Fibroblast of lung (primary cell): ENCODE measurements at regions not wholly inside any gene's neighbourhood (a gene's known extent, or its start where the extent isn't known, plus 50 kb on each side); places are given as distances from the start of the nearest gene placed in this dataset.

Source experiments
- EZH2 ChIP-seq: IDR thresholded peaks from 2 replicates; pipeline ENCODE4 v1.5.1; 2012; ENCODE audit warnings: low read length, control low read depth, mild to moderate bottlenecking; ENCODE audit errors: missing control alignments
- TF ChIP-seq, protein P1 (sequence below), 2 donors: IDR thresholded peaks in 1 of 2; conservative IDR thresholded peaks in 1 of 2; 1 replicate in 1 of 2; 2 replicates in 1 of 2; pipeline ENCODE4 v1.5.1; 2011 to 2012; ENCODE audit warnings: low read length in 2 of 2, control low read depth in 1 of 2, inconsistent platforms in 1 of 2, low read depth in 1 of 2, mild to moderate bottlenecking in 1 of 2

GRCh38 chr3:43180027-43180426 is 74.1 kb upstream of the POMGNT2 start:
- TF ChIP-seq, protein P1, sequence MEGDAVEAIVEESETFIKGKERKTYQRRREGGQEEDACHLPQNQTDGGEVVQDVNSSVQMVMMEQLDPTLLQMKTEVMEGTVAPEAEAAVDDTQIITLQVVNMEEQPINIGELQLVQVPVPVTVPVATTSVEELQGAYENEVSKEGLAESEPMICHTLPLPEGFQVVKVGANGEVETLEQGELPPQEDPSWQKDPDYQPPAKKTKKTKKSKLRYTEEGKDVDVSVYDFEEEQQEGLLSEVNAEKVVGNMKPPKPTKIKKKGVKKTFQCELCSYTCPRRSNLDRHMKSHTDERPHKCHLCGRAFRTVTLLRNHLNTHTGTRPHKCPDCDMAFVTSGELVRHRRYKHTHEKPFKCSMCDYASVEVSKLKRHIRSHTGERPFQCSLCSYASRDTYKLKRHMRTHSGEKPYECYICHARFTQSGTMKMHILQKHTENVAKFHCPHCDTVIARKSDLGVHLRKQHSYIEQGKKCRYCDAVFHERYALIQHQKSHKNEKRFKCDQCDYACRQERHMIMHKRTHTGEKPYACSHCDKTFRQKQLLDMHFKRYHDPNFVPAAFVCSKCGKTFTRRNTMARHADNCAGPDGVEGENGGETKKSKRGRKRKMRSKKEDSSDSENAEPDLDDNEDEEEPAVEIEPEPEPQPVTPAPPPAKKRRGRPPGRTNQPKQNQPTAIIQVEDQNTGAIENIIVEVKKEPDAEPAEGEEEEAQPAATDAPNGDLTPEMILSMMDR (conservative IDR thresholded peaks at IDR 0.05 in 1 of 2, IDR thresholded peaks at IDR 0.05 in 1 of 2; ENCODE audit: low read depth in 1 of 2, low read length in 2 of 2) = no peak
- no peak for TF ChIP-seq EZH2
